ENCODE measurements at regions not wholly inside any gene's neighbourhood (a gene's known extent, or its start where the extent isn't known, plus 50 kb on each side); places are given as distances from the start of the nearest gene placed in this dataset.

DNA sequence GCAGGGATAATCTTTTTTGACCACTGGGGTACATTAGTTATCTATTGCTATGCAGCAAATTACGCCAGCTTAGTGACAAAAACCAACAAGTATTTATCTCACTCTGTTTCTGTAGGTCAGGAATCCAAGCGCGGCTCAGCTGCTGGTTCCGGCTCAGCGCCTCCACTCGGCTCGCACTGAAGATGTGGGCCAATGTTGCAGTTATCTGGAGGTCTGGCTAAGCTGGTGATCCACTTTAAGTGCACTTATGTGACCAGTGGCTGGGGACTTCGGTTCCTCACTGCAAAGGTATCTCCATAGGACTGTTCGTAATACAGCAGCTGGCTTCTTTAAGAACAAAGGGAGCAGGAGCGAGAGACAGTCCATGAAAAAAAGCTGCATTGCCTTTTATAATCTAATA is 591.9 kb downstream of the TMEM182 start:
- H3K9ac ChIP-seq (replicated peaks in 1 of 4; ENCODE audit: extremely low read depth in 1 of 4, low read depth in 3 of 4, low read length in 3 of 4), result no peak overlapping the region
- H3K36me3 ChIP-seq (ENCODE audit: control insufficient read depth in 2 of 4, insufficient read depth in 4 of 4, low read length in 3 of 4), result no peaks in the 10 kb centered on the region
- H2AK5ac ChIP-seq (ENCODE audit: low read depth, low read length), result no peak overlapping the region
- H3K27ac ChIP-seq (ENCODE audit: low read depth, low read length), result no peak overlapping the region
- H3K56ac ChIP-seq (replicated peaks; ENCODE audit: insufficient read length, low read depth, low read length), result no peak overlapping the region
- DNase-seq (ENCODE audit: low read depth in 1 of 2, low spot score in 2 of 2) (no peak), FAIRE-seq (no peak)
- no peak overlapping the region for H2BK20ac ChIP-seq (ENCODE audit: low read length)
- CTCF ChIA-PET (ENCODE audit: partially characterized antibody), result interaction anchor here (0.5 to 0.8 kb wide), 2 partner anchors 13 to 597 kb away, joined by 3 to 6 read pairs; no protein-coding TSS in a partner anchor
- no peaks in the 10 kb centered on the region for H3K27me3 ChIP-seq (replicated peaks in 1 of 4; ENCODE audit: control insufficient read depth in 3 of 4, extremely low read depth in 1 of 4, insufficient read depth in 3 of 4, low read length in 3 of 4)
- H4K8ac ChIP-seq (ENCODE audit: extremely low read depth, insufficient read depth, low read length), result no peak overlapping the region
- no peak overlapping the region for H3K4ac ChIP-seq (replicated peaks; ENCODE audit: insufficient read length, low read depth, low read length)
- no peaks in the 10 kb centered on the region for H3K9me3 ChIP-seq (ENCODE audit: insufficient read depth in 2 of 2, low read depth in 1 of 2, low read length in 1 of 2)
- no peaks in the 10 kb centered on the region for H3K79me1 ChIP-seq (ENCODE audit: low read depth, low read length)
- H2BK120ac ChIP-seq (replicated peaks; ENCODE audit: low read depth, low read length), result no peak overlapping the region
- H2BK12ac ChIP-seq (ENCODE audit: low read depth, low read length), result no peak overlapping the region
- peak overlapping the region; percentile 46; the same call in 1 of the 2 replicates for H2AFZ ChIP-seq (ENCODE audit: low read length)
- H3K4me2 ChIP-seq (ENCODE audit: insufficient read depth in 1 of 2, low read depth in 2 of 2, low read length in 2 of 2), result no peak overlapping the region
- no peak overlapping the region for H3K14ac ChIP-seq (ENCODE audit: insufficient read length)
- H3K4me1 ChIP-seq (replicated peaks in 1 of 4; ENCODE audit: control insufficient read depth in 3 of 4, insufficient read depth in 4 of 4, low read length in 3 of 4), result no peaks in the 10 kb centered on the region
- H3K18ac ChIP-seq (ENCODE audit: extremely low read depth, low read length), result no peak overlapping the region
- POLR2A ChIA-PET (ENCODE audit: partially characterized antibody), result no interaction called here
- H2BK15ac ChIP-seq (ENCODE audit: low read length), result no peak overlapping the region
- no peaks in the 10 kb centered on the region for H3K79me2 ChIP-seq (ENCODE audit: control insufficient read depth in 1 of 2, insufficient read depth in 2 of 2, low read length in 2 of 2)
- H4K20me1 ChIP-seq (replicated peaks in 1 of 2; ENCODE audit: control insufficient read depth in 1 of 2, insufficient read depth in 2 of 2, low read length in 2 of 2), result no peaks in the 10 kb centered on the region
- WGBS, 2 experiments (ENCODE audit: extremely low coverage in 1 of 2, insufficient coverage in 1 of 2, insufficient read length in 1 of 2, insufficient replicate concordance in 2 of 2, low coverage in 1 of 2, low lambda C conversion rate in 2 of 2, missing lambda C conversion rate in 1 of 2), result 98% methylated on average over 10 of the region's 10 CpGs; no CpG with 5 or more reads in 1 of the 2 experiments
- no peak overlapping the region for H3K23ac ChIP-seq (ENCODE audit: insufficient read length)
- no peak overlapping the region for H4K91ac ChIP-seq (replicated peaks; ENCODE audit: insufficient read length, low read length)
- no peaks in the 10 kb centered on the region for H3K23me2 ChIP-seq (ENCODE audit: low read depth, low read length)
- H4K5ac ChIP-seq (ENCODE audit: insufficient read length, low read depth, low read length), result no peak overlapping the region
- H2BK5ac ChIP-seq (ENCODE audit: low read depth, low read length), result no peak overlapping the region
- no peak overlapping the region for H3K4me3 ChIP-seq (ENCODE audit: extremely low read depth in 1 of 4, insufficient read depth in 2 of 4, low read depth in 3 of 4, low read length in 4 of 4)
- TF ChIP-seq NRF1 (IDR thresholded peaks at IDR 0.05; ENCODE audit: low read depth, low read length) (no peak), GTF2F1 (IDR thresholded peaks at IDR 0.05; ENCODE audit: borderline replicate concordance, low read depth, low read length) (no peak), CEBPB (IDR thresholded peaks at IDR 0.05; ENCODE audit: low read depth, low read length) (no peak), GABPA (IDR thresholded peaks at IDR 0.05; ENCODE audit: borderline replicate concordance, insufficient read depth, low read length) (no peak), EGR1 (IDR thresholded peaks at IDR 0.05; ENCODE audit: borderline replicate concordance, low read depth, low read length) (no peak), RXRA (IDR thresholded peaks at IDR 0.05; ENCODE audit: insufficient read depth, low read depth, low read length) (no peak), ZNF274 (IDR thresholded peaks at IDR 0.05; ENCODE audit: borderline replicate concordance, extremely low read depth, low read length) (no peak), KDM4A (IDR thresholded peaks at IDR 0.05; ENCODE audit: low read depth, low read length, severe bottlenecking) (no peak), FOSL1 (IDR thresholded peaks at IDR 0.05; ENCODE audit: insufficient read depth, low read depth, low read length) (no peak), PHF8 (conservative IDR thresholded peaks at IDR 0.05; ENCODE audit: low read depth, low read length) (no peak), SIRT6 (IDR thresholded peaks at IDR 0.05; ENCODE audit: low read length) (no peak), CHD1 (IDR thresholded peaks at IDR 0.05; ENCODE audit: low read depth, low read length) (no peak)
- TF ChIP-seq, protein P1, sequence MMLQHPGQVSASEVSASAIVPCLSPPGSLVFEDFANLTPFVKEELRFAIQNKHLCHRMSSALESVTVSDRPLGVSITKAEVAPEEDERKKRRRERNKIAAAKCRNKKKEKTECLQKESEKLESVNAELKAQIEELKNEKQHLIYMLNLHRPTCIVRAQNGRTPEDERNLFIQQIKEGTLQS (IDR thresholded peaks at IDR 0.05; ENCODE audit: insufficient read depth, low read depth, low read length), result no peak
- TF ChIP-seq, protein P2, sequence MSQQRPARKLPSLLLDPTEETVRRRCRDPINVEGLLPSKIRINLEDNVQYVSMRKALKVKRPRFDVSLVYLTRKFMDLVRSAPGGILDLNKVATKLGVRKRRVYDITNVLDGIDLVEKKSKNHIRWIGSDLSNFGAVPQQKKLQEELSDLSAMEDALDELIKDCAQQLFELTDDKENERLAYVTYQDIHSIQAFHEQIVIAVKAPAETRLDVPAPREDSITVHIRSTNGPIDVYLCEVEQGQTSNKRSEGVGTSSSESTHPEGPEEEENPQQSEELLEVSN (IDR thresholded peaks at IDR 0.05), result no peak
